K562 (cell line): ENCODE measurements at regions not wholly inside any gene's neighbourhood (a gene's known extent, or its start where the extent isn't known, plus 50 kb on each side); places are given as distances from the start of the nearest gene placed in this dataset.

Experiments used
- ATAC-seq: fragments of 200-7000 bp; cut with Tn5 transposase; 3 replicates; pipeline ENCODE4 v1.9.1; 2020; ENCODE audit warnings: moderate library complexity
- BruUV-seq: library from RNA; stranded (reverse); fragments of 400-500 nt; replicated peaks from 2 replicates; lab custom pipeline; 2021; lab: Mats Ljungman, UMichigan
- CTCF ChIA-PET: fragments of 300-600 bp; formaldehyde crosslinking; extraction: SDS; loops from one replicate; lab custom pipeline; 2021; ENCODE audit warnings: low intra/inter-chr PET ratio; lab: Yijun Ruan, JAX
- POLR2A ChIA-PET: fragments of 300-600, 350-650 bp; sonication (Branson Sonifier 250); formaldehyde crosslinking; extraction: SDS; loops from one replicate; lab custom pipeline; 2021; ENCODE audit warnings: antibody characterized with exemption, inconsistent platforms; lab: Yijun Ruan, JAX
- DNase-seq, 4 experiments: peaks; one replicate each; pipeline versions ENCODE4 v3.0.0 to v3.0.0-alpha.2; 2011 to 2018; ENCODE audit warnings: low spot score in 3 of 4, mixed read lengths in 3 of 4; ENCODE audit errors: extremely low read depth in 1 of 4
- FAIRE-seq: peaks from 2 replicates; lab custom pipeline; 2011; peaks lifted over from hg19 to GRCh38; lab: Jason Lieb, UNC
- H2AFZ ChIP-seq: 2 replicates; pipeline ENCODE4 v1.6.0; 2011; ENCODE audit warnings: low read depth, low read length, control low read depth, inconsistent platforms
- H3K27ac ChIP-seq: fragments of 200-600 bp; 3 replicates; pipeline ENCODE4 v1.8.0; 2011; ENCODE audit warnings: low read depth, mild to moderate bottlenecking, control low read depth, inconsistent platforms, low read length, moderate library complexity, mixed read lengths; ENCODE audit errors: extremely low read depth
- H3K27me3 ChIP-seq, 2 experiments: fragments of 300-600 bp in 1 of 2; 2 replicates in 1 of 2; 3 replicates in 1 of 2; pipeline versions ENCODE4 v1.6.0 to v1.8.0; 2011; ENCODE audit warnings: inconsistent platforms in 2 of 2, low read length in 2 of 2, mild to moderate bottlenecking in 1 of 2, mixed read lengths in 1 of 2, moderate library complexity in 1 of 2; ENCODE audit not compliant: control insufficient read depth in 2 of 2, insufficient read depth in 2 of 2
- H3K36me3 ChIP-seq: fragments of 300-600 bp; 3 replicates; pipeline ENCODE4 v1.8.0; 2011; ENCODE audit warnings: mild to moderate bottlenecking, low read length, inconsistent platforms; ENCODE audit not compliant: control insufficient read depth, insufficient read depth
- H3K4me1 ChIP-seq, 2 experiments: fragments of 200-600 bp in 1 of 2; replicated peaks in 1 of 2; 2 replicates in 1 of 2; 3 replicates in 1 of 2; pipeline versions ENCODE4 v1.5.1 to v1.8.0; 2011; ENCODE audit warnings: inconsistent platforms in 2 of 2, low read length in 2 of 2, mild to moderate bottlenecking in 1 of 2, mixed read lengths in 1 of 2, moderate library complexity in 1 of 2; ENCODE audit not compliant: control insufficient read depth in 2 of 2, insufficient read depth in 2 of 2
- H3K4me2 ChIP-seq: 2 replicates; pipeline ENCODE4 v1.6.1; 2011; ENCODE audit warnings: low read length, control low read depth, inconsistent platforms, mixed read lengths; ENCODE audit not compliant: insufficient read depth
- H3K4me3 ChIP-seq: fragments of 200-600 bp; sonication (generic), shearing (Covaris generic); 2 replicates; pipeline ENCODE4 v1.5.1; 2016; ENCODE audit warnings: control low read depth, inconsistent platforms
- H3K79me2 ChIP-seq: fragments of 200-600 bp; 3 replicates; pipeline ENCODE4 v1.8.0; 2011; ENCODE audit warnings: low read length, inconsistent platforms; ENCODE audit not compliant: control insufficient read depth, insufficient read depth
- H3K9ac ChIP-seq, 2 experiments: 2 replicates each; pipeline versions ENCODE4 v1.6.0 to v1.6.1; 2011; ENCODE audit warnings: low read depth in 2 of 2, low read length in 2 of 2, control low read depth in 1 of 2, inconsistent platforms in 1 of 2, mild to moderate bottlenecking in 1 of 2, mixed read lengths in 1 of 2; ENCODE audit not compliant: insufficient read depth in 1 of 2
- H3K9me1 ChIP-seq: one replicate; pipeline ENCODE4 v1.6.0; 2011; ENCODE audit warnings: inconsistent platforms, mild to moderate bottlenecking, low read length, moderate library complexity; ENCODE audit not compliant: control insufficient read depth, insufficient read depth
- H3K9me3 ChIP-seq: replicated peaks from 2 replicates; pipeline ENCODE4 v1.5.1; 2011; ENCODE audit warnings: low read depth, low read length, inconsistent platforms; ENCODE audit not compliant: control insufficient read depth, insufficient read depth
- H4K20me1 ChIP-seq: replicated peaks from 2 replicates; pipeline ENCODE4 v1.6.1; 2011; ENCODE audit warnings: low read length, inconsistent platforms, mixed read lengths; ENCODE audit not compliant: control insufficient read depth, insufficient read depth
- ARHGAP35 ChIP-seq: fragments of 450-650 bp; IDR thresholded peaks from 2 replicates; pipeline ENCODE4 v1.6.1; 2018; ENCODE audit not compliant: partially characterized antibody
- FOS ChIP-seq: IDR thresholded peaks from 3 replicates; pipeline ENCODE4 v1.6.1; 2011; ENCODE audit not compliant: insufficient read length; ENCODE audit errors: extremely low read depth
- LCOR ChIP-seq: sonication (generic); formaldehyde crosslinking; IDR thresholded peaks from 2 replicates; pipeline ENCODE4 v1.8.0; 2022; ENCODE audit warnings: mild to moderate bottlenecking, missing genetic modification reagents
- PPARD ChIP-seq: fragments of 250-450 bp; sonication (Bioruptor Pico); IDR thresholded peaks from 2 replicates; pipeline ENCODE4 v1.8.0; 2022; ENCODE audit warnings: inconsistent platforms, mild to moderate bottlenecking, moderate library complexity
- SIN3B ChIP-seq: fragments of 450-650 bp; IDR thresholded peaks from 2 replicates; pipeline ENCODE4 v1.6.1; 2017; ENCODE audit warnings: low read depth, mild to moderate bottlenecking, moderate library complexity
- SRSF1 ChIP-seq: fragments of 200-400 bp; formaldehyde crosslinking; IDR thresholded peaks from 2 replicates; pipeline ENCODE4 v1.6.1; 2017; ENCODE audit warnings: mild to moderate bottlenecking, low read depth, low read length, moderate library complexity
- STAT5B ChIP-seq: fragments of 250-450 bp; sonication (Bioruptor Pico); IDR thresholded peaks from 2 replicates; pipeline ENCODE4 v1.8.0; 2021; ENCODE audit warnings: mild to moderate bottlenecking, inconsistent platforms
- XRCC3 ChIP-seq: fragments of 450-650 bp; IDR thresholded peaks from 2 replicates; pipeline ENCODE4 v1.6.1; 2017; ENCODE audit warnings: mild to moderate bottlenecking, moderate library complexity
- ZC3H4 ChIP-seq: sonication (generic); formaldehyde crosslinking; IDR thresholded peaks from 2 replicates; pipeline ENCODE4 v1.9.0; 2021; ENCODE audit warnings: missing genetic modification reagents, borderline replicate concordance
- WGBS: fragments of 100-300 bp; shearing (Covaris generic); methylation state at CpG from one replicate; pipeline ENCODE4 v1.1.6; 2016; ENCODE audit warnings: low coverage, mixed read lengths; ENCODE audit not compliant: insufficient coverage; ENCODE audit errors: missing lambda C conversion rate; 5-methylcytosine and 5-hydroxymethylcytosine counted together
- in situ Hi-C: fragments of 300-500 bp; cut with MboI; formaldehyde crosslinking; loops from 4 replicates; pipeline ENCODE4 v1.15.0; 2018; ENCODE audit warnings: inconsistent platforms, mixed read lengths
- intact Hi-C: fragments of 100-400 bp; cut with micrococcal nuclease; formaldehyde crosslinking; loops from 2 replicates; pipeline ENCODE4 v1.14.2; 2022
- TF ChIP-seq, protein P1 (sequence below), 2 experiments: fragments of 450-650 bp; conservative IDR thresholded peaks; 2 replicates each; pipeline ENCODE4 v1.6.1; 2017; ENCODE audit warnings: mild to moderate bottlenecking in 2 of 2, moderate library complexity in 2 of 2
- TF ChIP-seq, protein P2 (sequence below): fragments of 250-450 bp; sonication (Bioruptor Pico); IDR thresholded peaks from 2 replicates; pipeline ENCODE4 v1.5.0; 2021; ENCODE audit warnings: mild to moderate bottlenecking, borderline replicate concordance
- TF ChIP-seq, protein P3 (sequence below), 2 experiments: IDR thresholded peaks; 2 replicates each; pipeline ENCODE4 v1.6.1; 2011; ENCODE audit warnings: borderline replicate concordance in 1 of 2, control low read depth in 1 of 2, low read depth in 1 of 2, low read length in 1 of 2, mild to moderate bottlenecking in 1 of 2, mixed read lengths in 1 of 2, moderate library complexity in 1 of 2; ENCODE audit not compliant: insufficient read depth in 1 of 2, insufficient read length in 1 of 2, poor library complexity in 1 of 2, severe bottlenecking in 1 of 2; ENCODE audit errors: extremely low read depth in 1 of 2
- TF ChIP-seq, protein P4 (sequence below): fragments of 200-800 bp; sonication (Bioruptor generic); IDR thresholded peaks from 2 replicates; pipeline ENCODE4 v1.6.1; 2017; ENCODE audit warnings: missing genetic modification characterization, missing compliant biosample characterization
- TF ChIP-seq, protein P5 (sequence below): fragments of 450-650 bp; formaldehyde crosslinking; IDR thresholded peaks from 2 replicates; pipeline ENCODE4 v1.4.0; 2022; ENCODE audit warnings: missing genetic modification characterization

DNA sequence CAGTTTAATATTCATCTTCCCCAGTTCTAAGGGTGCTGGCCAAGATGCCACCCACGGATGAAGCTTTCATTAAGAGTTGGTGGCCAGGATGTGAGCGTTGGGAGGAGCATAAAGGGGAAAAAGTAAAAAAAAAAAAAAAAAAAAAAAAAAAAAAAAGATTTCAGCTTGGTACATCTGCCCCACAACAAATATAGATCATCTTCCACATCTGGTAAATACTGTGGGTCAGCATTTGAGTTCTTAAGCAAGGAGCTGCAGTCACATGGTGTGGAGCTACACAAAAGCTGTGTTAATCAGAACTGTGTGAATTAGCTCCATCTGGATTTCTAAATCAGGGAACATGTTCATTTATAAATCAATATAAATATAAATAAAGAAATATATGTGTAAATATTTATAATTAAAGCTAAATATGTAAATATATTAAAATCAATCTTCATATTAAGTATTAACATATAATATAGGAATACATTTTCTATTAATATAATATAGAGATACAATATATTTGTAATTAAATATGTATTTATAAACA, 262.3 kb downstream of the NUAK1 start:
- ATAC-seq (no peak), FAIRE-seq (no peak), DNase-seq (no peak)
- Histone ChIP-seq H3K36me3 (no peaks in the 10 kb centered on the region), H3K4me1 (peaks cover 0 to 13% of the 10 kb centered on the region in 2 experiments; a peak in 3 of 5 replicates), H3K9ac (no peak overlapping the region), H3K9me3 (no peaks in the 10 kb centered on the region), H3K27me3 (no peaks in the 10 kb centered on the region), H2AFZ (no peak overlapping the region), H3K9me1 (no peaks in the 10 kb centered on the region), H3K4me2 (no peak overlapping the region), H3K79me2 (no peaks in the 10 kb centered on the region), H4K20me1 (no peaks in the 10 kb centered on the region), H3K4me3 (no peak overlapping the region), H3K27ac (no peak overlapping the region)
- intact Hi-C loops (no loop called here), in situ Hi-C loops (no loop called here)
- BruUV-seq = no TSS peak
- 0% methylated on average over 2 of the region's 2 CpGs for WGBS
- ChIA-PET CTCF (interaction anchor here (0.6 kb wide), 1 partner anchor 45 kb away, joined by 3 read pairs; no protein-coding TSS in a partner anchor), POLR2A (no interaction called here)
- no peak for TF ChIP-seq FOS
- no peak for TF ChIP-seq LCOR (CRISPR knock-in tag)
- TF ChIP-seq STAT5B (CRISPR knock-in tag) = no peak
- TF ChIP-seq, protein P1, sequence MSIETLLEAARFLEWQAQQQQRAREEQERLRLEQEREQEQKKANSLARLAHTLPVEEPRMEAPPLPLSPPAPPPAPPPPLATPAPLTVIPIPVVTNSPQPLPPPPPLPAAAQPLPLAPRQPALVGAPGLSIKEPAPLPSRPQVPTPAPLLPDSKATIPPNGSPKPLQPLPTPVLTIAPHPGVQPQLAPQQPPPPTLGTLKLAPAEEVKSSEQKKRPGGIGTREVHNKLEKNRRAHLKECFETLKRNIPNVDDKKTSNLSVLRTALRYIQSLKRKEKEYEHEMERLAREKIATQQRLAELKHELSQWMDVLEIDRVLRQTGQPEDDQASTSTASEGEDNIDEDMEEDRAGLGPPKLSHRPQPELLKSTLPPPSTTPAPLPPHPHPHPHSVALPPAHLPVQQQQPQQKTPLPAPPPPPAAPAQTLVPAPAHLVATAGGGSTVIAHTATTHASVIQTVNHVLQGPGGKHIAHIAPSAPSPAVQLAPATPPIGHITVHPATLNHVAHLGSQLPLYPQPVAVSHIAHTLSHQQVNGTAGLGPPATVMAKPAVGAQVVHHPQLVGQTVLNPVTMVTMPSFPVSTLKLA (conservative IDR thresholded peaks at IDR 0.05) = no peak
- TF ChIP-seq ARHGAP35 = no peak
- TF ChIP-seq, protein P2, sequence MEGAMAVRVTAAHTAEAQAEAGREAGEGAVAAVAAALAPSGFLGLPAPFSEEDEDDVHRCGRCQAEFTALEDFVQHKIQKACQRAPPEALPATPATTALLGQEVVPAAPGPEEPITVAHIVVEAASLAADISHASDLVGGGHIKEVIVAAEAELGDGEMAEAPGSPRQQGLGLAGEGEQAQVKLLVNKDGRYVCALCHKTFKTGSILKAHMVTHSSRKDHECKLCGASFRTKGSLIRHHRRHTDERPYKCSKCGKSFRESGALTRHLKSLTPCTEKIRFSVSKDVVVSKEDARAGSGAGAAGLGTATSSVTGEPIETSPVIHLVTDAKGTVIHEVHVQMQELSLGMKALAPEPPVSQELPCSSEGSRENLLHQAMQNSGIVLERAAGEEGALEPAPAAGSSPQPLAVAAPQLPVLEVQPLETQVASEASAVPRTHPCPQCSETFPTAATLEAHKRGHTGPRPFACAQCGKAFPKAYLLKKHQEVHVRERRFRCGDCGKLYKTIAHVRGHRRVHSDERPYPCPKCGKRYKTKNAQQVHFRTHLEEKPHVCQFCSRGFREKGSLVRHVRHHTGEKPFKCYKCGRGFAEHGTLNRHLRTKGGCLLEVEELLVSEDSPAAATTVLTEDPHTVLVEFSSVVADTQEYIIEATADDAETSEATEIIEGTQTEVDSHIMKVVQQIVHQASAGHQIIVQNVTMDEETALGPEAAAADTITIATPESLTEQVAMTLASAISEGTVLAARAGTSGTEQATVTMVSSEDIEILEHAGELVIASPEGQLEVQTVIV = no peak
- no peak for TF ChIP-seq SIN3B
- TF ChIP-seq, protein P3, sequence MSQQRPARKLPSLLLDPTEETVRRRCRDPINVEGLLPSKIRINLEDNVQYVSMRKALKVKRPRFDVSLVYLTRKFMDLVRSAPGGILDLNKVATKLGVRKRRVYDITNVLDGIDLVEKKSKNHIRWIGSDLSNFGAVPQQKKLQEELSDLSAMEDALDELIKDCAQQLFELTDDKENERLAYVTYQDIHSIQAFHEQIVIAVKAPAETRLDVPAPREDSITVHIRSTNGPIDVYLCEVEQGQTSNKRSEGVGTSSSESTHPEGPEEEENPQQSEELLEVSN (IDR thresholded peaks at IDR 0.05; ENCODE audit: borderline replicate concordance in 1 of 2, extremely low read depth in 1 of 2, insufficient read depth in 1 of 2, insufficient read length in 1 of 2, low read depth in 1 of 2, low read length in 1 of 2, poor library complexity in 1 of 2, severe bottlenecking in 1 of 2) = no peak
- TF ChIP-seq, protein P4, sequence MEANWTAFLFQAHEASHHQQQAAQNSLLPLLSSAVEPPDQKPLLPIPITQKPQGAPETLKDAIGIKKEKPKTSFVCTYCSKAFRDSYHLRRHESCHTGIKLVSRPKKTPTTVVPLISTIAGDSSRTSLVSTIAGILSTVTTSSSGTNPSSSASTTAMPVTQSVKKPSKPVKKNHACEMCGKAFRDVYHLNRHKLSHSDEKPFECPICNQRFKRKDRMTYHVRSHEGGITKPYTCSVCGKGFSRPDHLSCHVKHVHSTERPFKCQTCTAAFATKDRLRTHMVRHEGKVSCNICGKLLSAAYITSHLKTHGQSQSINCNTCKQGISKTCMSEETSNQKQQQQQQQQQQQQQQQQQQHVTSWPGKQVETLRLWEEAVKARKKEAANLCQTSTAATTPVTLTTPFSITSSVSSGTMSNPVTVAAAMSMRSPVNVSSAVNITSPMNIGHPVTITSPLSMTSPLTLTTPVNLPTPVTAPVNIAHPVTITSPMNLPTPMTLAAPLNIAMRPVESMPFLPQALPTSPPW (CRISPR knock-in tag) = no peak
- no peak for TF ChIP-seq ZC3H4 (CRISPR knock-in tag)
- TF ChIP-seq, protein P5, sequence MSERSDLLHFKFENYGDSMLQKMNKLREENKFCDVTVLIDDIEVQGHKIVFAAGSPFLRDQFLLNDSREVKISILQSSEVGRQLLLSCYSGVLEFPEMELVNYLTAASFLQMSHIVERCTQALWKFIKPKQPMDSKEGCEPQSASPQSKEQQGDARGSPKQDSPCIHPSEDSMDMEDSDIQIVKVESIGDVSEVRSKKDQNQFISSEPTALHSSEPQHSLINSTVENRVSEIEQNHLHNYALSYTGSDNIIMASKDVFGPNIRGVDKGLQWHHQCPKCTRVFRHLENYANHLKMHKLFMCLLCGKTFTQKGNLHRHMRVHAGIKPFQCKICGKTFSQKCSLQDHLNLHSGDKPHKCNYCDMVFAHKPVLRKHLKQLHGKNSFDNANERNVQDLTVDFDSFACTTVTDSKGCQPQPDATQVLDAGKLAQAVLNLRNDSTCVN (CRISPR knock-in tag) = no peak
- no peak for TF ChIP-seq XRCC3
- TF ChIP-seq SRSF1 = no peak
- TF ChIP-seq PPARD (CRISPR knock-in tag) = no peak
